ENCODE measurements at regions not wholly inside any gene's neighbourhood (a gene's known extent, or its start where the extent isn't known, plus 50 kb on each side); places are given as distances from the start of the nearest gene placed in this dataset.

- Histone ChIP-seq H3K27me3 (ENCODE audit: control insufficient read depth in 2 of 2, insufficient read depth in 2 of 2, low read length in 2 of 2) (peaks cover 5 to 6% of the 10 kb centered on the region in 2 experiments), H4K20me1 (replicated peaks; ENCODE audit: control insufficient read depth, extremely low read depth, insufficient read depth, low read length) (no peaks in the 10 kb centered on the region), H2AFZ (ENCODE audit: low read depth, low read length) (no peak overlapping the region), H3K4me1 (ENCODE audit: control insufficient read depth, extremely low read depth, insufficient read depth, low read length) (no peaks in the 10 kb centered on the region), H3K9me3 (replicated peaks; ENCODE audit: control insufficient read depth, insufficient read depth, low read length) (no peaks in the 10 kb centered on the region), H3K36me3 (ENCODE audit: control insufficient read depth in 2 of 2, extremely low read depth in 1 of 2, insufficient read depth in 2 of 2, low read length in 2 of 2) (no peaks in the 10 kb centered on the region), H3K79me2 (ENCODE audit: control insufficient read depth, insufficient read depth, low read length) (no peaks in the 10 kb centered on the region), H3K4me2 (ENCODE audit: insufficient read depth, low read length) (no peak overlapping the region), H3K9ac (replicated peaks; ENCODE audit: extremely low read depth, insufficient read depth, low read length) (no peak overlapping the region), H3K4me3 (replicated peaks in 1 of 3; ENCODE audit: insufficient read depth in 1 of 3, low read depth in 1 of 3, low read length in 3 of 3) (no peak overlapping the region), H3K27ac (ENCODE audit: insufficient read depth, low read depth, low read length) (no peak overlapping the region), H3K9me1 (replicated peaks; ENCODE audit: control insufficient read depth, extremely low read depth, insufficient read depth, low read length) (no peaks in the 10 kb centered on the region)
- TF ChIP-seq EZH2 (IDR thresholded peaks at IDR 0.05; ENCODE audit: borderline replicate concordance, low read depth, low read length, severe bottlenecking), result no peak
- no peak for TF ChIP-seq MYC (IDR thresholded peaks at IDR 0.05; ENCODE audit: low read depth, low read length)
- no peak for TF ChIP-seq POLR2A (IDR thresholded peaks at IDR 0.05; ENCODE audit: low read depth, low read length)
- TF ChIP-seq CTCF (IDR thresholded peaks at IDR 0.05; ENCODE audit: extremely low read depth in 1 of 2, insufficient read depth in 1 of 2, low read depth in 1 of 2, low read length in 2 of 2), result no peak
- no peak for TF ChIP-seq FOS (IDR thresholded peaks at IDR 0.05; ENCODE audit: borderline replicate concordance, insufficient read depth, low read length)
- TF ChIP-seq MAX (IDR thresholded peaks at IDR 0.05; ENCODE audit: insufficient read depth, insufficient read length), result no peak
- TF ChIP-seq JUN (IDR thresholded peaks at IDR 0.05; ENCODE audit: borderline replicate concordance, insufficient read depth, insufficient read length, low read depth), result no peak
- no peak for TF ChIP-seq POLR2AphosphoS5 (IDR thresholded peaks at IDR 0.05; ENCODE audit: insufficient read depth, low read depth, low read length)
- TF ChIP-seq GATA2 (IDR thresholded peaks at IDR 0.05; ENCODE audit: insufficient read depth, insufficient read length, low read depth, low read length), result no peak
- FAIRE-seq, result no peak
- POLR2A ChIA-PET, result no interaction called here
- BruUV-seq (replicated peaks), result no TSS peak
- dilution Hi-C loops (cut with MboI; ENCODE audit: extremely low pct_ligation_motif_present, low sequenced_read_pairs), result no loop called here
- intact Hi-C loops (cut with micrococcal nuclease), result no loop called here
- no peak for DNase-seq (ENCODE audit: low read depth, low spot score)
- CTCF ChIA-PET, result interaction anchor here (6.0 kb wide), 1 partner anchor 9 kb away, joined by 38 read pairs; no protein-coding TSS in a partner anchor
Observed at GRCh38 chr6:169841251-169841650, 89.8 kb downstream of the ERMARD start.
